HEK293 (cell line): ENCODE measurements at regions not wholly inside any gene's neighbourhood (a gene's known extent, or its start where the extent isn't known, plus 50 kb on each side); places are given as distances from the start of the nearest gene placed in this dataset.

Experiments used
- CTCF ChIP-seq: fragments of 450-650 bp; formaldehyde crosslinking; IDR thresholded peaks from 2 replicates; pipeline ENCODE4 v1.5.1; 2016; ENCODE audit warnings: missing biosample characterization, missing genetic modification characterization
- PATZ1 ChIP-seq: fragments of 450-650 bp; formaldehyde crosslinking; IDR thresholded peaks from 2 replicates; pipeline ENCODE4 v1.5.1; 2016; ENCODE audit warnings: missing biosample characterization, missing genetic modification characterization
- PRDM10 ChIP-seq: fragments of 450-650 bp; formaldehyde crosslinking; IDR thresholded peaks from 2 replicates; pipeline ENCODE4 v1.5.1; 2016; ENCODE audit warnings: missing biosample characterization, missing genetic modification characterization
- REPIN1 ChIP-seq: fragments of 450-650 bp; formaldehyde crosslinking; IDR thresholded peaks from 2 replicates; pipeline ENCODE4 v1.5.1; 2017; ENCODE audit warnings: missing biosample characterization, missing genetic modification characterization, low read depth
- REST ChIP-seq: fragments of 450-650 bp; formaldehyde crosslinking; IDR thresholded peaks from 2 replicates; pipeline ENCODE4 v1.5.1; 2016; ENCODE audit warnings: missing biosample characterization, missing genetic modification characterization
- ZBTB10 ChIP-seq: fragments of 450-650 bp; formaldehyde crosslinking; IDR thresholded peaks from 2 replicates; pipeline ENCODE4 v1.5.1; 2016; ENCODE audit warnings: missing biosample characterization, missing genetic modification characterization
- ZNF133 ChIP-seq: fragments of 450-650 bp; formaldehyde crosslinking; IDR thresholded peaks from 2 replicates; pipeline ENCODE4 v1.5.1; 2016; ENCODE audit warnings: missing biosample characterization, missing genetic modification characterization
- ZNF521 ChIP-seq: fragments of 450-650 bp; formaldehyde crosslinking; IDR thresholded peaks from 2 replicates; pipeline ENCODE4 v1.5.1; 2017; ENCODE audit warnings: missing biosample characterization, mild to moderate bottlenecking, missing genetic modification characterization
- ZSCAN23 ChIP-seq: fragments of 450-650 bp; formaldehyde crosslinking; IDR thresholded peaks from 2 replicates; pipeline ENCODE4 v1.5.1; 2016; ENCODE audit warnings: missing biosample characterization, missing genetic modification characterization

GRCh38 chr10:78961760-78962159 lies 107.0 kb upstream of the ZMIZ1 start:
- TF ChIP-seq CTCF (tag by site-specific recombination) = no peak
- TF ChIP-seq ZNF521 (tag by site-specific recombination) = no peak
- no peak for TF ChIP-seq REPIN1 (tag by site-specific recombination)
- TF ChIP-seq REST (tag by site-specific recombination) = no peak
- no peak for TF ChIP-seq ZNF133 (tag by site-specific recombination)
- no peak for TF ChIP-seq ZBTB10 (tag by site-specific recombination)
- no peak for TF ChIP-seq PATZ1 (tag by site-specific recombination)
- no peak for TF ChIP-seq PRDM10 (tag by site-specific recombination)
- TF ChIP-seq ZSCAN23 (tag by site-specific recombination) = no peak
